WTC11 (cell line): ENCODE measurements at regions not wholly inside any gene's neighbourhood (a gene's known extent, or its start where the extent isn't known, plus 50 kb on each side); places are given as distances from the start of the nearest gene placed in this dataset.

Experiments used
- ATAC-seq: fragments of 200-7000 bp; cut with Tn5 transposase; 2 replicates; pipeline ENCODE4 v1.10.0; 2021; ENCODE audit warnings: mild to moderate bottlenecking, moderate library complexity
- CTCF ChIA-PET: fragments of 300-600 bp; sonication (Branson Sonifier 250); formaldehyde crosslinking; loops from one replicate; lab custom pipeline; 2021; ENCODE audit warnings: antibody characterized with exemption; lab: Charles Lee
- POLR2A ChIA-PET: fragments of 350-600 bp; sonication (Branson Sonifier 250); formaldehyde crosslinking; loops from one replicate; lab custom pipeline; 2021; ENCODE audit warnings: antibody characterized with exemption; lab: Charles Lee
- DNase-seq: peaks from one replicate; pipeline ENCODE4 v3.0.0; 2021; ENCODE audit warnings: low spot score
- H3K27ac Mint-ChIP-seq: 2 replicates; pipeline ENCODE4 v1.8.0; 2021; ENCODE audit warnings: mixed read lengths
- H3K27me3 Mint-ChIP-seq: 2 replicates; pipeline ENCODE4 v1.8.0; 2021; ENCODE audit warnings: low read depth, mild to moderate bottlenecking, moderate library complexity, mixed read lengths
- H3K36me3 Mint-ChIP-seq: 2 replicates; pipeline ENCODE4 v1.8.0; 2021; ENCODE audit warnings: mixed read lengths
- H3K4me1 Mint-ChIP-seq: 2 replicates; pipeline ENCODE4 v1.8.0; 2022; ENCODE audit warnings: mixed read lengths
- H3K4me3 Mint-ChIP-seq: 2 replicates; pipeline ENCODE4 v1.8.0; 2021; ENCODE audit warnings: mild to moderate bottlenecking, moderate library complexity, mixed read lengths
- H3K9me3 Mint-ChIP-seq: 2 replicates; pipeline ENCODE4 v1.8.0; 2021; ENCODE audit warnings: mixed read lengths
- CREB1 ChIP-seq: sonication (generic); formaldehyde crosslinking; IDR thresholded peaks from 2 replicates; pipeline ENCODE4 v1.8.0; 2023; ENCODE audit warnings: mild to moderate bottlenecking, missing genetic modification reagents
- EMX1 ChIP-seq: fragments of 250-450 bp; sonication (Bioruptor Pico); IDR thresholded peaks from 2 replicates; pipeline ENCODE4 v1.8.0; 2021; ENCODE audit warnings: mild to moderate bottlenecking
- FOXK1 ChIP-seq: sonication (generic); formaldehyde crosslinking; IDR thresholded peaks from 2 replicates; pipeline ENCODE4 v1.8.0; 2022; ENCODE audit warnings: mild to moderate bottlenecking, moderate library complexity, missing genetic modification reagents
- FOXP1 ChIP-seq: sonication (generic); formaldehyde crosslinking; IDR thresholded peaks from 2 replicates; pipeline ENCODE4 v1.8.0; 2022; ENCODE audit warnings: missing genetic modification reagents, mild to moderate bottlenecking, moderate library complexity, borderline replicate concordance
- KAT7 ChIP-seq: sonication (generic); formaldehyde crosslinking; IDR thresholded peaks from 2 replicates; pipeline ENCODE4 v1.8.1; 2023; ENCODE audit warnings: missing genetic modification reagents, mild to moderate bottlenecking, borderline replicate concordance
- MAX ChIP-seq: sonication (generic); formaldehyde crosslinking; IDR thresholded peaks from 2 replicates; pipeline ENCODE4 v1.8.0; 2022; ENCODE audit warnings: mild to moderate bottlenecking, missing genetic modification reagents
- NFATC4 ChIP-seq: fragments of 250-450 bp; sonication (Bioruptor Pico); IDR thresholded peaks from 2 replicates; pipeline ENCODE4 v1.9.0; 2021; ENCODE audit warnings: mild to moderate bottlenecking
- TEAD1 ChIP-seq: sonication (generic); formaldehyde crosslinking; IDR thresholded peaks from 2 replicates; pipeline ENCODE4 v1.8.0; 2022; ENCODE audit warnings: mild to moderate bottlenecking, missing genetic modification reagents
- USF1 ChIP-seq: sonication (generic); formaldehyde crosslinking; IDR thresholded peaks from 2 replicates; pipeline ENCODE4 v1.8.0; 2022; ENCODE audit warnings: mild to moderate bottlenecking, missing genetic modification reagents
- ZNF396 ChIP-seq: fragments of 250-450 bp; sonication (Bioruptor Pico); IDR thresholded peaks from 2 replicates; pipeline ENCODE4 v1.8.0; 2021; ENCODE audit warnings: mild to moderate bottlenecking, moderate library complexity, borderline replicate concordance
- ZNF671 ChIP-seq: fragments of 250-450 bp; sonication (Bioruptor Pico); IDR thresholded peaks from 2 replicates; pipeline ENCODE4 v1.8.0; 2021; ENCODE audit warnings: mild to moderate bottlenecking
- TF ChIP-seq, protein P1 (sequence below): sonication (generic); formaldehyde crosslinking; conservative IDR thresholded peaks from 2 replicates; pipeline ENCODE4 v1.8.1; 2023; ENCODE audit warnings: mild to moderate bottlenecking, low read depth, missing genetic modification reagents, moderate library complexity
- TF ChIP-seq, protein P2 (sequence below): sonication (generic); formaldehyde crosslinking; IDR thresholded peaks from 2 replicates; pipeline ENCODE4 v1.8.0; 2023; ENCODE audit warnings: mild to moderate bottlenecking, missing genetic modification reagents
- TF ChIP-seq, protein P3 (sequence below): sonication (generic); formaldehyde crosslinking; IDR thresholded peaks from 2 replicates; pipeline ENCODE4 v1.8.1; 2023; ENCODE audit warnings: mild to moderate bottlenecking, missing genetic modification reagents, moderate library complexity
- TF ChIP-seq, protein P4 (sequence below): fragments of 250-450 bp; sonication (Bioruptor Pico); conservative IDR thresholded peaks from 2 replicates; pipeline ENCODE4 v1.9.0; 2021; ENCODE audit warnings: mild to moderate bottlenecking
- TF ChIP-seq, protein P5 (sequence below): sonication (generic); formaldehyde crosslinking; IDR thresholded peaks from 2 replicates; pipeline ENCODE4 v1.8.1; 2022; ENCODE audit warnings: low read depth, missing genetic modification reagents, borderline replicate concordance

DNA sequence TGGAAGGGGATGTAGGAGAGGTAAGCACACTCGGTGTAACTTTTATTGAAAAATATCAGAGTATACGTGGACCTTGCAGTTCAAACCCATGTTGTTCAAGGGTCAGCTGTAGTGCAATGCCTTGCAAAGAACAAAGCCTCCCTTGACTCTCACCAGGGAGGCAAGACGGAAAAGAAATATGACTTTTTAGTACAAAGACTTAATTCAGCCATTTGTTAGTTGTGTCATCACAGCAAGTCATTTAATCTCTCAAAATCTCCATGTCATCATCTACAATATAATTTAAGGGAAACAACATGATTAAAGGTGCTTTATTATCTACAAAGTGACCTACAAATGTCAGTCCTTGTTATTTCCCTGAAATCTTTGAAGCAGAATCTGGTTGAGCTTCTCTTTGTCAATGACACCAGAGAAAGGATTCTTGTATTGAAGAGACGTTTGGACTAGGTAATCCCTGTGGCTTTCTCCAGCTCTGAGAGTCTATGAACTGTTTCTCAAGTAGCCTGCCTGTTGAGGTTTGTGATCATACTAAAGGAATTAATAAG lies 502.8 kb downstream of the REEP3 start:
- POLR2A ChIA-PET = no interaction called here
- H3K9me3 Mint-ChIP-seq = peaks cover 47% of the 10 kb centered on the region
- H3K27me3 Mint-ChIP-seq = no peaks in the 10 kb centered on the region; the same call in 1 of the 2 replicates
- TF ChIP-seq ZNF671 (CRISPR knock-in tag) = no peak
- TF ChIP-seq, protein P1, sequence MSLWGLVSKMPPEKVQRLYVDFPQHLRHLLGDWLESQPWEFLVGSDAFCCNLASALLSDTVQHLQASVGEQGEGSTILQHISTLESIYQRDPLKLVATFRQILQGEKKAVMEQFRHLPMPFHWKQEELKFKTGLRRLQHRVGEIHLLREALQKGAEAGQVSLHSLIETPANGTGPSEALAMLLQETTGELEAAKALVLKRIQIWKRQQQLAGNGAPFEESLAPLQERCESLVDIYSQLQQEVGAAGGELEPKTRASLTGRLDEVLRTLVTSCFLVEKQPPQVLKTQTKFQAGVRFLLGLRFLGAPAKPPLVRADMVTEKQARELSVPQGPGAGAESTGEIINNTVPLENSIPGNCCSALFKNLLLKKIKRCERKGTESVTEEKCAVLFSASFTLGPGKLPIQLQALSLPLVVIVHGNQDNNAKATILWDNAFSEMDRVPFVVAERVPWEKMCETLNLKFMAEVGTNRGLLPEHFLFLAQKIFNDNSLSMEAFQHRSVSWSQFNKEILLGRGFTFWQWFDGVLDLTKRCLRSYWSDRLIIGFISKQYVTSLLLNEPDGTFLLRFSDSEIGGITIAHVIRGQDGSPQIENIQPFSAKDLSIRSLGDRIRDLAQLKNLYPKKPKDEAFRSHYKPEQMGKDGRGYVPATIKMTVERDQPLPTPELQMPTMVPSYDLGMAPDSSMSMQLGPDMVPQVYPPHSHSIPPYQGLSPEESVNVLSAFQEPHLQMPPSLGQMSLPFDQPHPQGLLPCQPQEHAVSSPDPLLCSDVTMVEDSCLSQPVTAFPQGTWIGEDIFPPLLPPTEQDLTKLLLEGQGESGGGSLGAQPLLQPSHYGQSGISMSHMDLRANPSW (CRISPR knock-in tag) = no peak
- TF ChIP-seq, protein P2, sequence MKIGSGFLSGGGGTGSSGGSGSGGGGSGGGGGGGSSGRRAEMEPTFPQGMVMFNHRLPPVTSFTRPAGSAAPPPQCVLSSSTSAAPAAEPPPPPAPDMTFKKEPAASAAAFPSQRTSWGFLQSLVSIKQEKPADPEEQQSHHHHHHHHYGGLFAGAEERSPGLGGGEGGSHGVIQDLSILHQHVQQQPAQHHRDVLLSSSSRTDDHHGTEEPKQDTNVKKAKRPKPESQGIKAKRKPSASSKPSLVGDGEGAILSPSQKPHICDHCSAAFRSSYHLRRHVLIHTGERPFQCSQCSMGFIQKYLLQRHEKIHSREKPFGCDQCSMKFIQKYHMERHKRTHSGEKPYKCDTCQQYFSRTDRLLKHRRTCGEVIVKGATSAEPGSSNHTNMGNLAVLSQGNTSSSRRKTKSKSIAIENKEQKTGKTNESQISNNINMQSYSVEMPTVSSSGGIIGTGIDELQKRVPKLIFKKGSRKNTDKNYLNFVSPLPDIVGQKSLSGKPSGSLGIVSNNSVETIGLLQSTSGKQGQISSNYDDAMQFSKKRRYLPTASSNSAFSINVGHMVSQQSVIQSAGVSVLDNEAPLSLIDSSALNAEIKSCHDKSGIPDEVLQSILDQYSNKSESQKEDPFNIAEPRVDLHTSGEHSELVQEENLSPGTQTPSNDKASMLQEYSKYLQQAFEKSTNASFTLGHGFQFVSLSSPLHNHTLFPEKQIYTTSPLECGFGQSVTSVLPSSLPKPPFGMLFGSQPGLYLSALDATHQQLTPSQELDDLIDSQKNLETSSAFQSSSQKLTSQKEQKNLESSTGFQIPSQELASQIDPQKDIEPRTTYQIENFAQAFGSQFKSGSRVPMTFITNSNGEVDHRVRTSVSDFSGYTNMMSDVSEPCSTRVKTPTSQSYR = no peak
- no peak for TF ChIP-seq MAX (CRISPR knock-in tag)
- TF ChIP-seq FOXK1 (CRISPR knock-in tag) = no peak
- TF ChIP-seq, protein P3, sequence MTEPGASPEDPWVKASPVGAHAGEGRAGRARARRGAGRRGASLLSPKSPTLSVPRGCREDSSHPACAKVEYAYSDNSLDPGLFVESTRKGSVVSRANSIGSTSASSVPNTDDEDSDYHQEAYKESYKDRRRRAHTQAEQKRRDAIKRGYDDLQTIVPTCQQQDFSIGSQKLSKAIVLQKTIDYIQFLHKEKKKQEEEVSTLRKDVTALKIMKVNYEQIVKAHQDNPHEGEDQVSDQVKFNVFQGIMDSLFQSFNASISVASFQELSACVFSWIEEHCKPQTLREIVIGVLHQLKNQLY (CRISPR knock-in tag) = no peak
- no peak for TF ChIP-seq NFATC4 (CRISPR knock-in tag)
- TF ChIP-seq TEAD1 (CRISPR knock-in tag) = no peak
- no peak for TF ChIP-seq KAT7 (CRISPR knock-in tag)
- no peak for TF ChIP-seq CREB1 (CRISPR knock-in tag)
- no peak for TF ChIP-seq EMX1 (CRISPR knock-in tag)
- TF ChIP-seq FOXP1 (CRISPR knock-in tag) = no peak
- TF ChIP-seq, protein P4, sequence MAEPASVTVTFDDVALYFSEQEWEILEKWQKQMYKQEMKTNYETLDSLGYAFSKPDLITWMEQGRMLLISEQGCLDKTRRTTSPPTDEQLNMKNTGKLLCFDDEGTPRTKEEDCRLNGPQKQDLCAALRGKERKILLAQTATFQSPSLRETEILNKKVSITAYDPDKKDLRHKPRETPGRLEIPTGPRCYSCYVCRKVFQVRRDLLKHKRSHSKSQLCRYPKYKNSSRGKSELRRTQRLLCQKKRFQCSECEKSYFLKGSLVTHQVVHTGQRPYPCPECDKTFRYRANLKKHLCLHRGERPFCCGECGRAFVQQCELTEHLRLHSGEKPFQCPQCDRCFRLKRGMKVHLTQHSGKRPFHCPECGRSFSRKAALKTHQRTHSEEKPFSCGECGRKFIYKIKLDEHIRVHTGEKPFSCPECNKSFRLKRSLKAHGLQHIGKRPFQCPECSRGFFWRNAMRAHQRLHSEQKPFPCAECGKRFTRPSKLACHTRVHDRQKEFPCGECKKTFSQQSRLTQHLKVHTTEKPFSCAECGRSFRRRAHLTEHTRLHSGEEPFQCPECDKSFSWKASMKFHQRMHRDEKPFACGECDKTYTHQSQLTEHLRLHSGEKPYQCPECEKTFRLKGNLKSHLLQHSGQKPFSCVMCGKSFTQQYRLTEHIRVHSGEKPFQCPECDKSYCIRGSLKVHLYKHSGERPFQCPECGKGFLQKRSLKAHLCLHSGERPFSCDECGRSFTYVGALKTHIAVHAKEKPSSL (CRISPR knock-in tag) = no peak
- DNase-seq (no peak), ATAC-seq (no peak)
- peaks cover 29% of the 10 kb centered on the region for H3K36me3 Mint-ChIP-seq
- H3K4me3 Mint-ChIP-seq = no peak overlapping the region
- CTCF ChIA-PET = interaction anchor here (1.4 kb wide), 1 partner anchor 157 kb away, joined by 3 read pairs; no protein-coding TSS in a partner anchor
- no peak overlapping the region for H3K27ac Mint-ChIP-seq
- H3K4me1 Mint-ChIP-seq = no peaks in the 10 kb centered on the region

GRCh38 chr10:64033711-64034110 lies 512.5 kb downstream of the REEP3 start:
- TF ChIP-seq CREB1 (CRISPR knock-in tag) (no peak), USF1 (CRISPR knock-in tag) (no peak), ZNF396 (CRISPR knock-in tag) (no peak)
- TF ChIP-seq, protein P5, sequence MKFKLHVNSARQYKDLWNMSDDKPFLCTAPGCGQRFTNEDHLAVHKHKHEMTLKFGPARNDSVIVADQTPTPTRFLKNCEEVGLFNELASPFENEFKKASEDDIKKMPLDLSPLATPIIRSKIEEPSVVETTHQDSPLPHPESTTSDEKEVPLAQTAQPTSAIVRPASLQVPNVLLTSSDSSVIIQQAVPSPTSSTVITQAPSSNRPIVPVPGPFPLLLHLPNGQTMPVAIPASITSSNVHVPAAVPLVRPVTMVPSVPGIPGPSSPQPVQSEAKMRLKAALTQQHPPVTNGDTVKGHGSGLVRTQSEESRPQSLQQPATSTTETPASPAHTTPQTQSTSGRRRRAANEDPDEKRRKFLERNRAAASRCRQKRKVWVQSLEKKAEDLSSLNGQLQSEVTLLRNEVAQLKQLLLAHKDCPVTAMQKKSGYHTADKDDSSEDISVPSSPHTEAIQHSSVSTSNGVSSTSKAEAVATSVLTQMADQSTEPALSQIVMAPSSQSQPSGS = no peak
- Mint-ChIP-seq H3K27ac (no peak overlapping the region), H3K9me3 (peaks cover 14% of the 10 kb centered on the region), H3K27me3 (no peaks in the 10 kb centered on the region), H3K4me1 (peaks cover 7% of the 10 kb centered on the region), H3K36me3 (no peaks in the 10 kb centered on the region), H3K4me3 (no peak overlapping the region)
- no peak for DNase-seq
- POLR2A ChIA-PET = no interaction called here
- no peak for ATAC-seq
- CTCF ChIA-PET = interaction anchor here (2.6 to 3.0 kb wide), 2 partner anchors 56 to 167 kb away, joined by 10 to 12 read pairs; no protein-coding TSS in a partner anchor
